Activated naive CD4-positive, alpha-beta T cell treated with anti-CD3 and anti-CD28 coated beads, Interleukin-2, amount 10 ng/mL, durations not matched to agents 7 days and 5 days (primary cell): ENCODE measurements at regions not wholly inside any gene's neighbourhood (a gene's known extent, or its start where the extent isn't known, plus 50 kb on each side); places are given as distances from the start of the nearest gene placed in this dataset.

Source experiments
- CTCF ChIA-PET: fragments of 350-600 bp; sonication (Branson Sonifier 250); formaldehyde crosslinking; loops from one replicate; lab custom pipeline; 2021; ENCODE audit warnings: antibody characterized with exemption; lab: Charles Lee
- DNase-seq: peaks from one replicate; pipeline ENCODE4 v3.0.0-alpha.2; 2020
- H3K27ac Mint-ChIP-seq: one replicate; pipeline ENCODE4 v1.8.0; 2021; ENCODE audit warnings: mild to moderate bottlenecking, moderate library complexity, mixed read lengths
- H3K27me3 Mint-ChIP-seq: one replicate; pipeline ENCODE4 v1.8.0; 2021; ENCODE audit warnings: mild to moderate bottlenecking, mixed read lengths
- H3K36me3 Mint-ChIP-seq: one replicate; pipeline ENCODE4 v1.8.0; 2021; ENCODE audit warnings: mixed read lengths
- H3K4me1 Mint-ChIP-seq: one replicate; pipeline ENCODE4 v1.8.0; 2021; ENCODE audit warnings: mixed read lengths
- H3K4me3 Mint-ChIP-seq: one replicate; pipeline ENCODE4 v1.8.0; 2021; ENCODE audit warnings: mild to moderate bottlenecking, moderate library complexity, mixed read lengths
- H3K9me3 Mint-ChIP-seq: one replicate; pipeline ENCODE4 v1.8.0; 2021; ENCODE audit warnings: mixed read lengths

DNA sequence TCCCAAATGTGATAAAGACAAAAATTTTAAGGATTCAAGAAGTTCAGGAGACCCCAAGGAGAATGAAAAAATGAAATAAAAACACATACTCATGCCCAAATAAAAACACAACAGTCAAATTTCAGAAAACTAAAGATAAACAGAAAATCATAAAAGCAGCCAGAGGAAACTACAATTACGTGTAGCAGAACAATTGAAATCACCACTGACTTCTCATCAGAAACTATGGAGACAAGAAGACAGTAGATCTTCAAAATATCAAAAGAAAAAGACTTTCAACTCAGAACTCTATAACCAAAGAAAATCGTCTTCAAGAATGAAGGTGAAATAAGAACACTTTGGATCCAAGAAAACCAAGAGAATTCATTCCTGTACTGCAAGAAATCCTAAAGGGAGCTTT is 54.9 kb downstream of the DIO3 start:
- H3K4me3 Mint-ChIP-seq: no peak overlapping the region
- H3K36me3 Mint-ChIP-seq: no peaks in the 10 kb centered on the region
- no peaks in the 10 kb centered on the region for H3K4me1 Mint-ChIP-seq
- H3K27ac Mint-ChIP-seq: no peak overlapping the region
- no peaks in the 10 kb centered on the region for H3K9me3 Mint-ChIP-seq
- no peak for DNase-seq
- CTCF ChIA-PET: no interaction called here
- H3K27me3 Mint-ChIP-seq: peaks cover 25% of the 10 kb centered on the region

DNA sequence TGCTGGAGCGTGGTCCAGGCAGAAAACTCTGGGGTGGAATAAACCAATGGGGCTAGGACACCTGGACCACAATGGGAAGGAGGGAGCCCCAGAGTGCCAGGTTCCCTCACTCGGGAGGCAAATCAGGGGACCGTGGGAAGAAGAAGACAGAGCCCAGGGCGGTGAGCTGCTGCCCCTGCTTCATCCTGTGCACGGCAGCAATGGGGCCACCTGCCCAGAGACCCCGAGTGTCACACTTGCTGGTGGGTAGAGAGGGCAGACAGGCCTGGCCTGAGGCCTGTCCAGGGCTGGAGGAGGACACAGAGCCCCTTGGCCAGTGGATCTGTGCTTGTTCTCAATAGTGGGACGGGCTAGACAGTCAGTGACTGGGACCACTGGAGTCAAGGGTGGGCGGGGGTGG is 58.2 kb downstream of the DIO3 start:
- H3K36me3 Mint-ChIP-seq: no peaks in the 10 kb centered on the region
- peaks cover 47% of the 10 kb centered on the region for H3K27me3 Mint-ChIP-seq
- no peaks in the 10 kb centered on the region for H3K4me1 Mint-ChIP-seq
- H3K4me3 Mint-ChIP-seq: no peak overlapping the region
- H3K9me3 Mint-ChIP-seq: no peaks in the 10 kb centered on the region
- H3K27ac Mint-ChIP-seq: no peak overlapping the region
- CTCF ChIA-PET: no interaction called here
- DNase-seq: no peak

DNA sequence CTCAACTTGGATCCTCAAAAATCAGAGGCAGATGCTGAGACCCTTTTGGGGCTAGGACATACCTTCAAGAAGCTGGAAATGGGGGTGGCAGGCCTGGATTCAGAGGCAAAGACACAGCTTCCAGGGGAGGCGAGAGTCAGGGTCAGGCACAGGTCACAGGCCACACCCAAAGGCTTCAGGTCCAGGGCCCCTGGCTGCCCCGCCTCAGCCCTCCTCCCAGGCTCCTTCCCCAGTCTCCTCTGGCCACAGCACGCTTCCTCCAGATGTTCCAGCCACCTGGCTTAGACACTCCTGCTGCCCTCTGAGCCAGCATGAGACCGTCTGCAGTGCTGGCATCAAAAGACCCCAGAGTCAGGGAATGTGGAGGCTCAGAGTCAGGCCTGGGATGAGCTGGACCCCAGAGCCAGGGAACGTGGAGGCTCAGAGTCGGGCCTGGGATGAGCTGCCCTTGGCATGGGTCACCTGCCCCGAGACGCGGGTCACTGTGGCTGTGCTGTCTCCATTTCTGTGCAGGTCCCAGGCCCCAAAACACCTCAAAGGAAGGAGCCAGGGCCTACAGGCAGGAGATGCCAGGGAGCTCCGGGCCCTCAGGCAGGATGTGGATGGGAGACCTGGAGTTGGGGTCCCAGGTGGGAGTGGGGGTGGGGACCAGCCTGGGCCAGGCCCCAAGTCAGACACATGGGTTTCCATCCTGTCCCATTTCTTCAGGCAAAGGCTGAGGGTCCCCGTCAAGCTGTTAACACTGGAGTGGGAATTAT is 58.9 kb downstream of the DIO3 start:
- H3K4me1 Mint-ChIP-seq: no peaks in the 10 kb centered on the region
- no peak for DNase-seq
- CTCF ChIA-PET: no interaction called here
- no peak overlapping the region for H3K4me3 Mint-ChIP-seq
- H3K36me3 Mint-ChIP-seq: no peaks in the 10 kb centered on the region
- no peaks in the 10 kb centered on the region for H3K9me3 Mint-ChIP-seq
- H3K27me3 Mint-ChIP-seq: peaks cover 45% of the 10 kb centered on the region
- H3K27ac Mint-ChIP-seq: no peak overlapping the region

DNA sequence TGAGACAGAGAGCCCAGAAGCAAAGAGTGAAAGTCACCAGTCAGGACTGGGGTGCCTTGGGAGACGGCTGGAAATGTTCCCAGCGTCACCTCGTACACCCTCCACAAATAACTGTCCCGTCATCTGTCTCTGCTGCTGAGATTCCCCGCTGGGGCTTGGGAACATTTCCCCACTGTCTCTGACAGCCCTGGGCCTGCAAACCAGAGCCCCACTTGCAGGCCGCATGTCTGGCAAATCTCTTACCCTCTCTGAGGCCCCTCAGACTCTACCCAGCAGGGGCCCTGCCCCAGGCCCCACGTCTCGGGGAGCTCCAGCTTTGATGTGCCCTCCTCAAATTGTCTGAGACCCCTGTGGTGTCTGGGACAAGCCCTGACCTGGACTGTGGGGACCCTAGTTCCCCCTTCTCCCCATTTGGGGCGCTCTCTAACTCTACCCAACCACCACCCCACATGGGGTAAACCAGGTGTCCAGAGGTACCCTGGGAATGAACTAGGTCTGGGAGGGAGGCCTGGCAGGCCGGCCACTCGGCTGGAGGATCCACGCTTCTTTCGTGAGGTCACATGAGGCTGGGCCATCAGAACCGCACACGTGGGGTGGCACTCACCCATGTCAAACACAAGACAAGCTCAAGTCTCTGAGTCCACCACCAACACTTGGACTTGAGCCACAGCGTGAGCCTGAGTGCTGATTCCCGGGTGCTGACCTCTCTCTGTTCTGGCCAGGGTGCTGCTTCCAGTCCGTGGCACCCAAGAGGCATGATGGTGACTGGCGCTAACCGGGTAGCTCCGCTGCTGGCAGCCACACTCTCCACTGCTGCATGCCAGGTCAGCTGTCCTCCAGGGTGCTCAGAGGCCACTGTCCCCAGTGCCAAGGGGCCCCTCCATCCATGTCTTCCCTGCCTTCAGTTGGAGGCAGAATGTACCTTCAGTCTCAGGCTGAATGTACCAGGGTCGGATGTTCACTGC is 59.8 kb downstream of the DIO3 start:
- CTCF ChIA-PET: no interaction called here
- DNase-seq: no peak

DNA sequence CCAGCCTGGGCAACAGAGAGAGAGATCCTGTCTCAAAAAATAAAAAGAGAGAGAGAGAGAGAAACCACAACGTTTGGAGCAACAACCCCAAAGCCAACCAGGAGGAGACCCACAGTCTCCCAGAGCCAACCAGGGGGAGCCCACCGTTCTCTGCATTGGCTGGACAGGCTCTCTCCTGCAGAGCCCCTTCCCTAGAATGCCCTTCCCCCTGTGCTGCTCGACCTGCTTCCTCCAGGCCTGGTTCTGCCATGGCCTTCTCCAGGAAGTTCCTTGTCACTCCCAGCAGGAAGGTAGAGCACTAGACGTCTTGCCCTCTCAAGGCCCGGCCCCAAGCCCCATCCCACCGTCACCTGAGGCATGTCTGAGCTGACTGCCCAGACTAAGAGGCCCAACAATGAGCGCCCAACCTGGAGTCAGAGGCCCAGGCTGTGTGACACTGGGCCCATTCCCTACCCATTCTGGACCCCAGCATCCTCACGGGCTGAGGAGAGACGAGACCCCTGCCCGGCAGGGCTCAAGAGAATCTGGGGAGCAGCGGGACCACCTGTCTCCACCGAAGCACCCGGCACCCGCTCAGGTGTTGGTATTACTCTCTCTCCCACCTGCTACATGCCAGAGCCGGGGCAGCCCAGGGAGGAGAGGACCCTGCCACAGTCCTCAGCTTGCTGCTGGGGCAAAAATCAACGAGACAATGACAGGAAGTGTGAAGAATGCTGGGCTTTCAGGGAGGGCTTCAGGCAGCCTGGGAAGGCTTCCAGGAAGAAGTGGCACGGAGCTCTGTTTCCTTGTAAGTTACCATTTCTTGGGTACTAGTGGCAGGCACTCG is 61.2 kb downstream of the DIO3 start:
- Mint-ChIP-seq H3K27me3 (peaks cover 49% of the 10 kb centered on the region), H3K4me1 (no peaks in the 10 kb centered on the region), H3K36me3 (no peaks in the 10 kb centered on the region), H3K4me3 (no peak overlapping the region), H3K9me3 (no peaks in the 10 kb centered on the region), H3K27ac (no peak overlapping the region)
- CTCF ChIA-PET: interaction anchor here (1.3 kb wide), 1 partner anchor 10 kb away, joined by 3 read pairs; no protein-coding TSS in a partner anchor
- DNase-seq: no peak

More for the DNA sequence above, 59.8 kb downstream of the DIO3 start:
- Mint-ChIP-seq H3K36me3 (no peaks in the 10 kb centered on the region), H3K27me3 (peaks cover 38% of the 10 kb centered on the region), H3K9me3 (no peaks in the 10 kb centered on the region), H3K4me1 (no peaks in the 10 kb centered on the region), H3K27ac (no peak overlapping the region), H3K4me3 (no peak overlapping the region)

DNA sequence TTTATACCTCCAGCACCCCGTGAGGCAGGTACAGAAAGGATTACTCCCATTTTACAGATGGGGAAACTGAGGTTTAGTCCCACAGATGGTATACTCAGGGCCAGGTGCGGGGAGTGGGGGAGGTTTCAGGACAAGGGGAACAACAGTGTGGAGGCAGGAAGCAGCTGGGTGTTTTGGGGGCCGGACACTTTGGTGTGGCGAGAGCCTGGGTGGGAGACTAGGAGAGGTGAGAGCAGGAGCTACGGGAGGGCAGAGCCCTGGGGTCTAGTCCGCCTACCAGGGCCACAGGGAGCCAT is 61.7 kb downstream of the DIO3 start:
- no peak for DNase-seq
- no peak overlapping the region for H3K4me3 Mint-ChIP-seq
- H3K27ac Mint-ChIP-seq: no peak overlapping the region
- H3K36me3 Mint-ChIP-seq: no peaks in the 10 kb centered on the region
- H3K9me3 Mint-ChIP-seq: no peaks in the 10 kb centered on the region
- peaks cover 54% of the 10 kb centered on the region for H3K27me3 Mint-ChIP-seq
- CTCF ChIA-PET: interaction anchor here (1.3 kb wide), 1 partner anchor 10 kb away, joined by 3 read pairs; no protein-coding TSS in a partner anchor
- H3K4me1 Mint-ChIP-seq: peaks cover 2% of the 10 kb centered on the region

DNA sequence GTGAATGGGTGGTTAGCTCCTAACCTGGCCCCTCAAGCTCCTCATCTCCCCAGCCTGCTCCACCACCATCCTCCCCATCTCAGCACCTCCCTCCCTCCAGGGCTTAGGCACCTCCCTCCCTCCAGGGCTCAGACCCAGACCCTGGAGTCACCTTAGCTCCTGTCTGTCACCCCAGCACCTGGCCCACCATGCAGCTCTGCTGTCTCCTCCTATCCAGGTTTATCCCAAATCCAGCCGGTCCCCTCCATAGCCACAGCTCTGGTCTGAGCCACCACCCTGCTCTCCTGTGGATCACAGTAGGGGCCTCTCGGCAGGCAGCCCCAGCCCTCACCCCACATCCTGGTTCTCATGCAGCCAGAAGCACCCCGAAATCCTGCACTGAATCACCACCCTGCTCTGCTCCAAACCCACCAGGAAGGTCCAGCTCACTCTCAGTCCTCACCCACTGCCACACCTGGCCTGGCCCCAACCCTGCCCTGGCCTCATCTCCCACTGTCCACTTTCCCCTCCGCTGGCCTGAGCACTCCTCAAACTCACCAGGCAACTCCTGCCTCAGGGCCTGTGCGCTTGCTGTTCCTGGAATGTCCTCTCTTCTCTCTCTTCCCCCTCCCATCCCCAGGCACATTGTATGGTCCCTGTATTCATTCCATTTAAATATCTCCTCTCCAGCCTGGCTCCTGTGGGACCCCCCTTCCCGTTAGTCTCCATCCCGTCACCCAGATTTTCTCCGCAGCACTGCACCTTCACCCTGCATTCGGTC is 62.6 kb downstream of the DIO3 start:
- no peak for DNase-seq
- no peaks in the 10 kb centered on the region for H3K36me3 Mint-ChIP-seq
- no peaks in the 10 kb centered on the region for H3K9me3 Mint-ChIP-seq
- H3K27me3 Mint-ChIP-seq: peaks cover 61% of the 10 kb centered on the region
- CTCF ChIA-PET: no interaction called here
- peaks cover 2% of the 10 kb centered on the region for H3K4me1 Mint-ChIP-seq
- H3K27ac Mint-ChIP-seq: no peak overlapping the region
- H3K4me3 Mint-ChIP-seq: no peak overlapping the region

GRCh38 chr14:101624536-101624935 is 63.2 kb downstream of the DIO3 start:
- H3K4me3 Mint-ChIP-seq: no peak overlapping the region
- H3K27me3 Mint-ChIP-seq: peaks cover 57% of the 10 kb centered on the region
- H3K27ac Mint-ChIP-seq: no peak overlapping the region
- no peaks in the 10 kb centered on the region for H3K36me3 Mint-ChIP-seq
- no peaks in the 10 kb centered on the region for H3K9me3 Mint-ChIP-seq
- DNase-seq: no peak
- H3K4me1 Mint-ChIP-seq: peaks cover 2% of the 10 kb centered on the region
- CTCF ChIA-PET: no interaction called here

DNA sequence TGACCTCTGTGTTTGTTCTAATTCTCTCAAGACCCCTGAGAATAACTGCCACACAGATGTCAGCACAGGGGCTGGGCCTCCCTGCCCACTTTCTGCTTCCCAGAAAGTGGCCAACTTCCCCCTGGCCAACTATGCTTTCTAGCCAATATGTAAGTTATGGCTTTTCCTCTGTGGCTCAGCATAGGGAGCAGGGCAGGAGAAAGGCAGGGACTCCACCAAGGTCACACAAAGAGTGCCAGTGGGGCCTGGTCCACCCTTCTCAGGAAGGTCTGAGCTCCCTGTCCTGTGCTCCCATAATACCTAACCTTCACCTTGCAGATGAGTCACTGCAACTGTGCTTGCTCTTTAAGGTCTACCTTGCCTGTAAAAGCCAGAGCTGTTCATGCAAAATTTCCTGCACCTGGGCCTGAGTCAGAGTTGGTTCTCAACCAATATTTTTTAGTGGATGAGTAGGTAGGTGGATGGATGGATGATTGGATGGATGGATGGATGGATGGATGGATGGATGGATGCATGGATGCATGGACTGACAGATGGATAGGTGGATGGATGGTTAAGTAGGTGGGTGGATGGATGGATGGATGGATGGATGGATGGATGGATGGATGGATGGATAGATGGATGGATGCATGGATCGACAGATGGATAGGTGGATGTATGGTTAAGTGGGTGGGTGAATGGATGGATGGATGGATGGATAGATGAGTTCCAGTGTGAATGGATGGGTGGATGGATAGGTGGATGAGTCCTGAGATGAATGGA is 64.2 kb downstream of the DIO3 start:
- no peaks in the 10 kb centered on the region for H3K36me3 Mint-ChIP-seq
- H3K27me3 Mint-ChIP-seq: peaks cover 58% of the 10 kb centered on the region
- no peak overlapping the region for H3K4me3 Mint-ChIP-seq
- no peak for DNase-seq
- H3K27ac Mint-ChIP-seq: no peak overlapping the region
- CTCF ChIA-PET: no interaction called here
- H3K4me1 Mint-ChIP-seq: peaks cover 2% of the 10 kb centered on the region
- H3K9me3 Mint-ChIP-seq: no peaks in the 10 kb centered on the region

GRCh38 chr14:101626331-101626730 is 65.0 kb downstream of the DIO3 start:
- Mint-ChIP-seq H3K36me3 (no peaks in the 10 kb centered on the region), H3K4me3 (no peak overlapping the region), H3K9me3 (no peaks in the 10 kb centered on the region), H3K27me3 (peaks cover 53% of the 10 kb centered on the region), H3K27ac (no peak overlapping the region), H3K4me1 (peaks cover 2% of the 10 kb centered on the region)
- no peak for DNase-seq
- CTCF ChIA-PET: no interaction called here

- CTCF ChIA-PET: interaction anchor here (1.0 kb wide), 1 partner anchor 10 kb away, joined by 3 read pairs; no protein-coding TSS in a partner anchor
- H3K4me3 Mint-ChIP-seq: no peak overlapping the region
Observed at GRCh38 chr14:101627915-101628262, 66.6 kb downstream of the DIO3 start.

GRCh38 chr14:101628471-101628966 is 67.2 kb downstream of the DIO3 start:
- no peak overlapping the region for H3K4me3 Mint-ChIP-seq
- H3K4me1 Mint-ChIP-seq: peaks cover 2% of the 10 kb centered on the region
- peak; percentile 77 for DNase-seq
- H3K36me3 Mint-ChIP-seq: no peaks in the 10 kb centered on the region
- no peak overlapping the region for H3K27ac Mint-ChIP-seq
- H3K27me3 Mint-ChIP-seq: peaks cover 43% of the 10 kb centered on the region
- no peaks in the 10 kb centered on the region for H3K9me3 Mint-ChIP-seq
- CTCF ChIA-PET: interaction anchor here (0.7 kb wide), 1 partner anchor 774 kb away, joined by 3 read pairs; no protein-coding TSS in a partner anchor

More at GRCh38 chr14:101627915-101628262, 66.6 kb downstream of the DIO3 start:
- Mint-ChIP-seq H3K9me3 (no peaks in the 10 kb centered on the region), H3K27me3 (peaks cover 47% of the 10 kb centered on the region), H3K27ac (no peak overlapping the region), H3K36me3 (no peaks in the 10 kb centered on the region), H3K4me1 (peaks cover 2% of the 10 kb centered on the region)
- no peak for DNase-seq

- Mint-ChIP-seq H3K27ac (no peak overlapping the region), H3K9me3 (no peaks in the 10 kb centered on the region), H3K36me3 (no peaks in the 10 kb centered on the region)
Observed at GRCh38 chr14:101628975-101629374, 67.7 kb downstream of the DIO3 start.

More at GRCh38 chr14:101628975-101629374, 67.7 kb downstream of the DIO3 start:
- CTCF ChIA-PET: interaction anchor here (0.7 kb wide), 1 partner anchor 775 kb away, joined by 3 read pairs; no protein-coding TSS in a partner anchor
- peaks cover 39% of the 10 kb centered on the region for H3K27me3 Mint-ChIP-seq
- no peak for DNase-seq
- H3K4me3 Mint-ChIP-seq: no peak overlapping the region
- H3K4me1 Mint-ChIP-seq: peaks cover 2% of the 10 kb centered on the region
